HG03139 (cell line): ENCODE measurements at regions not wholly inside any gene's neighbourhood (a gene's known extent, or its start where the extent isn't known, plus 50 kb on each side); places are given as distances from the start of the nearest gene placed in this dataset.
A peak's percentile ranks its signal among the peaks of the same experiment; 100 is the strongest.
"Not testable (repeated sequence)": the region's sequence is repeated elsewhere in the genome, so short reads cannot be mapped to it uniquely, and the experiment has no call there.

ENCODE experiments used
- ATAC-seq: cut with Tn5 transposase; IDR thresholded peaks from one replicate; pipeline ENCODE4 v1.9.1; 2021; ENCODE audit not compliant: unreplicated experiment

GRCh38 chrX:115909017-115909416, 261.5 kb upstream of the AGTR2 start:
- no peak for ATAC-seq

- no peak for ATAC-seq
Measured at GRCh38 chrX:115911967-115912366, 258.6 kb upstream of the AGTR2 start.

GRCh38 chrX:115912372-115912897, 258.1 kb upstream of the AGTR2 start:
- peak; percentile 95 for ATAC-seq

DNA sequence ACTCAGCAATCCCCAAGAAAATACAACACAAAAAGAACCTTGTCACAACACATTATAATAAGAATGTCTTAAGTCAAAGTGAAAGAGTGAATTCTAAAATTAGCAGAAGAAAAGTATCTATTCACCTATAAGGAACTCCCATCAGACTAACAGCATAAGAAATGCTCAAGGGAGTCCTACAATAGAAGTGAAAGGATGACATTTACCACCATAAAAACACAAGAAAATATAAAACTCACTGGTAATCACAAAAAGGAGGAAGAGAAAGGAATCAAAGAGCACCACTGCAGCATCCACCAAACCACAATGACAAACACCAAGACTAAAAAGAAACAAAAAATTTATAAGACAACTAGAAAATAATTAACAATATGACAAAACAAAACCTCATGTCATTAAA, 257.0 kb upstream of the AGTR2 start:
- ATAC-seq: peak; percentile 54

- ATAC-seq: not testable (repeated sequence)
Measured at GRCh38 chrX:115915625-115916024, 254.9 kb upstream of the AGTR2 start.

DNA sequence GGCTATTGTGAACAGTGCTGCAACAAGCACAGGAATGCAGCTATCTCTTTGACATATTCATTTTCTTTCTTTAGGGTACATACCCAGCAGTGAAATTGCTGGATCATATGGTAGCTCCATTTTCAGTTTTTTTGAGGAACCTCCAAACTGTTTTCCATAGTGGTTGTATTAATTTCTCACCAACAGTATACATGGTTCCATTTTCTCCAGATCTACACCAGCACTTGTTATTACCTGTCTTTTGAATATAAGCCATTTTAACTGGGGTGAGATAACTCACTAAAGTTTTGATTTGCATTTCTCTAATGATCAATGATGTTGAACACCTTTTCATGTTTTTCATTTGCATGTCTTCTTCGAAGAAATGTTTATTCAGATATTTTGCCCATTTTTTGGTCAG, 241.1 kb upstream of the AGTR2 start:
- no peak for ATAC-seq

DNA sequence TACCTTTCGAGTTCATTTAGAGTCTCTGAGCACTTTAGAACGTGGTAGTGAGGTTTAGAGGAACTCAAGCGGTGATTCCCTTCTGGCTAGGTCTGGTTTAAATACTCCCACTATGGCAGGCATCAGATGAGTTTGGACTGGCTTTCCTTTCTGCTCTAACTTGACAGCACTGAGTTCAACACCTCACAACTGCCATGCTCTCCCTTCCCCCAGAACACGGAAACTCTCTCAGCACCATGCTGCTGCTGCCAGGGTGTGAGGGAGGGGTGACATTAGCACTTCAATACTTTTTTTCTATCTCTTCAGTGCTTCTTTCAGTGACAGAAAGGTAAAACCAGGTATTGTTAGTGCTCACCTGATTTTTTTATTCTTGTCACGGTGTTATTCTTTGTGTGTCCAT, 234.5 kb upstream of the AGTR2 start:
- no peak for ATAC-seq

- peak; percentile 47 for ATAC-seq
Measured at GRCh38 chrX:115939070-115939469, 231.5 kb upstream of the AGTR2 start.

- ATAC-seq: no peak
Measured at GRCh38 chrX:115939636-115940160, 230.8 kb upstream of the AGTR2 start.

DNA sequence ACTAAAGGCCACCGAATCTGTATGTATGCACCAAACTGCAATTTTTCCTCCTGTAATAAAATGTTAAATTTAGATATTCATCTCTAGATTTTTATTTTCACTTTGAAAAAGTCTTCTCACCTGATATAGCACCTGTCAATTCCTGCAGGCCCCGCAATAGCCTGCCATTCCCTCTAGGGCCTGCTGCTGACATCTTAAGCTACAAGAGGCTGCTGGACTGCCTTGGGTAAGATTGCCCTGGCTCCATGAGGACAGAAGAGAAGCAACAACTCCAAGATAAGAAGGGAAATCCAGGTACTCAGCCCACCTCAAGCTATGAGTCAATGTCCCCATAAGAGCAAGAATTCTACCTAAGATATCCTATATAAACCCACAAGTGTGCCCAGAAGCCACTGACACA, 230.2 kb upstream of the AGTR2 start:
- ATAC-seq: peak; percentile 32

DNA sequence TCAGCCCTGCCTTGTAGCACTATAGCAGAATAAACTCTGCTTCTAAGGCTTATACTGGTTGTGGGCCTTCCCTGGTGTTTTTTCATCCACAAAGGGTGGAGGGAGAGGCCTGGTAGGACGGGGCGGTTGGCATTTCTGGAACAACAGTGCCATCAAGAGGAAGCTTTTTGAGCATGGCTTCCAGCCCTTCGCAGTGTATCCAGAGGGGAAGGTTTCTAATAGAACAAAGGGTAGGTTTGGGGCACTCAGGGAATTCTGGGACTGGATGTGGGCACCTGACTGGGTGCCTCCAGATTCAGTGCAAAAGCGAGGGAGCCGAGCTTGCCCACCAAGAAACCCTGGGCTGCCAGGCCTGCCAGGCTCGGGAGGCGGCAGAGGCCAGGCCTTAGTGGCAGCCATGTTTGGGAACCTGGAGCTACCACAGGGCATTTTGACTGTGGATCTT, 229.6 kb upstream of the AGTR2 start:
- ATAC-seq: peak; percentile 64

GRCh38 chrX:115941388-115941787, 229.2 kb upstream of the AGTR2 start:
- ATAC-seq: no peak

GRCh38 chrX:115946059-115946458, 224.5 kb upstream of the AGTR2 start:
- no peak for ATAC-seq

DNA sequence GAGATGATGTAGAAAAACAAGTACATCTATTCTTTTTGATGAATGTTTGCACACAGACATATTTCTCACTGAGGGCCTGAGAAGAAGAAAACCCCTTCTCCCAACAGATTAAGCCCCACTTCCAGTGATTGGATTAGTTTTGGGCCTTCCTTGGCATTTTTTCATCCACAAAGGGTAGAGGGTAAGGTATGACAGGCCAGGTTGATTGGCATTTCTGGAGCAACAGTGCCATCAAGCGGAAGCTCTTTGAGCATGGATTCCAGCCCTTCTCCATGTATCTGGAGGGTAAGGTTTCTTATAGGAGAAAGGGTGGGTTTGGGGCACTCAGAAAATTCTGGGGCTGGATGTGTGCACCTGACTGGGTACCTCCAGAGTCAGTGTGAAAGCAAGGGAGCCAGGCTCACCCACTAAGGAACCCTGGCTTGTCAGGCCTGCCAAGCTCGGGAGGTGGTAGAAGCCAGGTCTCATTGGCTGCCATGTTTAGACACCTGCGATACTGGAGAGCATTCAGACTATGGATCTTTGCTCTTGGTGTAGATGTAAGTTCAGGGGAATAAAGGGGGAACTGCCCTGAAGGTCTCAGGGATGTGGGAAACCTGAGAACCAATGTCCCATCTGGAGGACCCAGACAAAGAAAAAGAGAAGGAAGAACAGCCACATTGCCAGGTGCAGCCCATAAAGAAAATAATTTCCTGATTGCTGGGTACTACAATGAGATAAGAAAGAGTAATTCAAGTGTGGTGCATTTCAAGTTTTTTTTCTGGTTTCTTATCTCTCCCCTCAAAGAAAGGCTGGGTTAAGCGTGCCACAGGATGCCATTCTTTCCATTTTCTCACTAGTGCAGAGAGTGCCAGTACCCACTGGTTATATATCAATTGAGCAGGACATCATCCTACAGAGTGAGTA, 222.3 kb upstream of the AGTR2 start:
- ATAC-seq: no peak

GRCh38 chrX:115949900-115950822, 220.4 kb upstream of the AGTR2 start:
- no peak for ATAC-seq

DNA sequence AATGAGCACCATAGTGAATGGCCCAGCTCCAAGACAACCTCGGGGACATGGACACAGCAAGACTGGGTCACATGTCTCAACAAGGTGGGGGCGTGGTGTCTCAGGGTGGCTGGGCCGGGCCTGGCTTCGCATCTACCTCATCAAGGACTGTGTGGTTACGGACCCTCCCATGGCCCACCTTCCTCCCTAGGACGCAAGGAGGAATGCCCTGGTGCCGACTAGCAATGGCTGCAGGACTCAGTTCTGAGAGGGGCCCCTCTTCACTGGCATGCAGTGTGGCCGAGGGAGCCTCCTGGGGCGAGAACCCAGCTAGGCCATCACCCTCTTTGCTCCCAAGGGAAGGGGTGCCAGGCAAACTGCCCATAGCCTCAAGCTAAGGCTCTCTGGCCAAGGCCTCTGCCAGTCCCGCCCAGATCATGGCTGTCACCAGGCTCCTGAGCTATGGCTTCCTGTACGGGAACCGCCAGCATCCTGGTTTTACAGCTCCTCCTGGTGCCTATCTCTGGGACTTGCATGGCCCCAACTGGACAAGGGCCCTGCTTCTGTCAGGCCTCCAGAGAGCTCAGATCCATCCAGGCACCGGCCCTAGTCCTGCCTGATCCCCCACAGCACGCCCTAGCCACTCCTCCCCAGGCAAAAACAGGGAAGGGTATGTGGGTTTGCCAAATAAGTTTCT, 218.0 kb upstream of the AGTR2 start:
- ATAC-seq: no peak

- ATAC-seq: no peak
Measured at GRCh38 chrX:115957862-115958490, 212.6 kb upstream of the AGTR2 start.

- ATAC-seq: no peak
Measured at GRCh38 chrX:115958687-115959359, 211.7 kb upstream of the AGTR2 start.

DNA sequence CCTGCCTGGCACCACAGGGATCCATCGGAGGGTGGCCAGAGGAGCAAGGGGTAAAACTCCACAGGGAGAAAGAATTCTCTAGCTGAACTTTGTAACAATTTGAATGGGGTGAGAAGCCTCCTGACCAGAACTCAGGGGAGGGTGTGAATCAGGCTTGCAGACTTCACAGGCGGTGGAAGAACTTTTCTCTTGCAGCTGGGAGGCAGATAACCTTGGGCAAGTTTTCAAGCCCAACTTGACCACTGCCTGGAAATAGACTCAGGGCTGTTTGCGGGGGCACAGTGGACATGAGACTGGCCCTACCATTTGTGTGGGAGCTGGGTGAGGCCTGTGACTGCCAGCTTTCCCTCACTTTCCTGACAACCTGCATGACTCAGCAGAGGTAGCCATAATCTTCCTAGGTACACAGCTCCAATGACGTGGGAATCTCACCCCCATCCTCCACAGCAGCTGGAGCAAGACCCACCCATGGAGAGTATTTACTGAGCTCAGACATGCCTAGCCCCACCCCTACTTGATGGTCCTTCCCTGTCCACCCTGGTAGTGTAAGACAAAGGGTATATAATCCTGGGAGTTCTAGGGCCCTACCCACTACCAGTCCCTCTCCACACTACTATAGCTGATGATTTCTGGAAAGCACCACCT, 210.0 kb upstream of the AGTR2 start:
- ATAC-seq: no peak
